SKM-1 (cell line): ENCODE measurements at regions not wholly inside any gene's neighbourhood (a gene's known extent, or its start where the extent isn't known, plus 50 kb on each side); places are given as distances from the start of the nearest gene placed in this dataset.
"Not testable (repeated sequence)": the region's sequence is repeated elsewhere in the genome, so short reads cannot be mapped to it uniquely, and the experiment has no call there.

Experiments used
- DNase-seq: peaks from one replicate; lab custom pipeline; 2025; ENCODE audit not compliant: unreplicated experiment; lab: John Stamatoyannopoulos, UW

DNA sequence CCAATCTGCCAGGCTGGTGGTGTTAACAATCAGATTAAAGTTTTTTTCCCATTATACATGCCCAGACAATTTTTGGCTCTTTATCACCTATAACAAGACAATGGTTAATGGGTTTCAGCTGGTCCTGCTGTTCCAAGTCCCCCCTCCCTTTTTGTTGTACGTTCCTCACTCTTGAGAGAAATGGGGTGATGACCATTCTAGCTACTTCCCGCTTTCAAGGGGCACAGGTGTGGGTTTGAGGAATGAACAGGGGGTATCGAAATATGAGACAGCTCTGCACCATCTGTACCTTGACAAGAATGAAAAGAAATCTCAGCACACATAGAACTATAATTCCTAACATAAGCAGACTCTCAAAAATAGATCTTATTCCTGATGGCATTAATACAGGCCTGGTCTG is 326.8 kb downstream of the PTPRU start:
- DNase-seq: no peak

DNA sequence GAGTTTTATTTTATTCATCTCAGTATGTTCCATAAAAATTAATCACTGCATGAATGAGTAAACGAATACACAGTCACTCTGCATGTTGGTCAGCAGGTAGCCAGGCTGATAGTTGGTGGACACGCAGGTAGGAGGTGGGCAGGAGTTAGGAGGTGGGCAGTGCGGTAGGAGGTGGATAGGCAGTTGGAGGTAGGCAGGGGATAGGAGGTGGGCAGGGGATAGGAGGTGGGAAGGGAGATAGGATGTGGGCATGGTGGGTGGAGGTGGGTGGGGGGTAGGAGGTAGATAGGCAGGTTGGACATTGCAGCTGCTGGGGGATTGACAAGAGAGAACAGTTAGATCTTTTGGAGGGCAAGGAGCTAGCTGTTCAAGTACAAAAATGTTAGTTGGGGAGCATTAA is 322.7 kb downstream of the PTPRU start:
- no peak for DNase-seq

DNA sequence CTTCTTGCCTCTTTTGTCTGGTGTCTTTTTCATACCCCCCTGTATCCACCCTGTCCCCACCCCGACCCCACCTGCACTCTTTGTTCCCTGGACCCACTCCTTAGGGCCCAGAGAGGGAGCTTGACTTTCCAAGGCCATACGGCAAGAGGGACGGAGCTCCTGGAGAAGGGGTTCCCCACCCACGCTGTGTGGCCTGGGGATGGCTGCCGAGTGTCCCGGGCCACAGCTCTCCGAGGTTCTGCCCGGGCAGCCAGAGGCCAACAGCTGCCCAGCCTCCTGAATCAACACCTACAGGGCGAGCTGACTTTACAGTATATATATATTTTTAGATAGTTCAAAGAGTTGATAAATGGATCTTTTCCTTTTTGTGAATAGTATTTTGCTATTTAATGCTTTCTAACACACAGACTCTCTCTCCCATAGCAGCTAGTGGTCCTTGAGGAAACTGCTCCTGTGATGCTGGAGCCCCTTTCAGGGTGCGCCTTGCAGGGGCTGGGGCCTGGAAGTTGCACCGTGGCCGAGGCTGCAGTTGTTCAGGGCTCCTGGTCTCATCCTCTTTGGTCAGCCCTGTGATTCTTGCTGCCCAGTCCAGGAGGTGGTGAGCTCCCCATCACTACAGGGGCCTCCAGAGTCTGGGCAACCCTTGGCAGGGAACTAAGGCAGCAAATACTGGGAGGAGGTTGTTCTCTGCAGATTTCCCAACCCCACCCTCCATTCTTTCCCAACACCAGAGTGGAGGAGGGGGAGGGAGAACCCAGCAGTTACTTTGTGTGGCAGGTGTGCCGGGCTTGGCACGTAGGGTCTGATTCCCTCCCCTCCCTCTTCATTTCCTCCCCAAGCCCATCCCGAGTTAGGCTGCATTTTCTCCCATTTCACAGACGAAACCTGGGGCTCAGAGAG is 321.6 kb downstream of the PTPRU start:
- DNase-seq: no peak

DNA sequence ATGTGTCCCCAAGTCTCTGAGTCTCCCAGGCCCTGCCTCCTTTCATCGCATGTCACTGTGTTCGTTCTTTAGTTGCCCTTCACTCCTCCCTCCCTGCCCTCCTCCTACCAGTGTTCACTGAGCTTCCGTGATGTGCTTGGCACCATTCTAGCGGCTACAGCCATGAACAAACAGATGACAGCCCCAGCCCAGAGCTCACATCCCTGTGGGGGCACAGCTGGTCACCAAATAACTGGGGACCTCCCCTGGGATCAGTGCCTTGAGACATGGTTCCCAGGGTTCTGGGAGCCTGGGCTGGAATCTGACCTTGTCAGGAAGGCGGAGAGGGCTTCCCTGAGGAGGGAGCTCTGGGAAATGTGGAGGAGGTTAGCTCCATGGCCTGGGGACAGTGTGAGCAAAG is 320.7 kb downstream of the PTPRU start:
- no peak for DNase-seq

DNA sequence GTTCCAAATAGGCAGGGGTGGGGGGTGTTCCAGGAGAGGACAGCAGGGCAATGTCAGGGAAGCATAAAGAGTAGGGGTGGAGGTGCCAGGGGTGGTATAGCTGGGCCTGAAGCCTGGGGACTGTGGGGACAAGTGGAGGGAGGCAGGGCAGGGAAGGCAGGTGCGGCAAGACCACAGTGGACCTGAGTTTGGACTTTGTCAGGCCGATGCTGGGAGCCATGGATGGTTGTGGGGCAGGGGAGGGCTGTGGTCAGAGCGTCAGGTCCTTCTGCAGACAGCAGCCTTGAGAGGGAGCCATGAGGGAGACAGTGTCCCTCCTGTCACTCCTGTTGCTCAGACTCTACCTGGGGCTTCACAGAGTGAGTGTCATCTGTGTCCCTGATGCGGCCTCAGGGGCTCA is 320.3 kb downstream of the PTPRU start:
- no peak for DNase-seq

DNA sequence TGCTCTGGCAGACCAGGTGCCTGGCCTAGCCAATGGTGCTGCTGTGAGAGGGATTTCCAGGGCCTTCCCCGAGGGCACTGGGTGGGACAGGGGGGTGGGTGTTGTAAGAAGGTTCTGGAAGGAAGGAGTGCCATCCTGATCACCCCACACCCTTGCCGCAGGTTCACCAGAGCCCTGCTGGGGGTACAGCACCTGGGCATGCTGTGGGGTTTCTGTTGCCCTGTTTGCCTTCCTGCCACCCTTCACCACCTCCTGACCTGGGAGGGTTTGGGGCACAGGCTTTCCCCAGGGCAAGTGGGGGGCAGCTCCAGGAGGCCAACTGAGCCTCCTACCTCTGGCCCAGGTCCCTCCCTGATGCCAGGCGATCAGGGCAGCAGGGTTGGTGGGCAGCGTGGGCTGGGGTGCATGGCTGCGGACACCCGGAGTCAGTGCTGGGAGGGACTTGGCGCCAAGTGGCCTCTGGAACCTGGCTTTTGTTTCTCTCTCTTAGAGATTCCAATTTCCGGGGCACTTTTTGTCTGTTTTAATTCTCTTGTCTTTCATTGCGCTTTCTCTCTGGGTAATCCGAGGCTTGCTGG is 318.8 kb downstream of the PTPRU start:
- DNase-seq: no peak

DNA sequence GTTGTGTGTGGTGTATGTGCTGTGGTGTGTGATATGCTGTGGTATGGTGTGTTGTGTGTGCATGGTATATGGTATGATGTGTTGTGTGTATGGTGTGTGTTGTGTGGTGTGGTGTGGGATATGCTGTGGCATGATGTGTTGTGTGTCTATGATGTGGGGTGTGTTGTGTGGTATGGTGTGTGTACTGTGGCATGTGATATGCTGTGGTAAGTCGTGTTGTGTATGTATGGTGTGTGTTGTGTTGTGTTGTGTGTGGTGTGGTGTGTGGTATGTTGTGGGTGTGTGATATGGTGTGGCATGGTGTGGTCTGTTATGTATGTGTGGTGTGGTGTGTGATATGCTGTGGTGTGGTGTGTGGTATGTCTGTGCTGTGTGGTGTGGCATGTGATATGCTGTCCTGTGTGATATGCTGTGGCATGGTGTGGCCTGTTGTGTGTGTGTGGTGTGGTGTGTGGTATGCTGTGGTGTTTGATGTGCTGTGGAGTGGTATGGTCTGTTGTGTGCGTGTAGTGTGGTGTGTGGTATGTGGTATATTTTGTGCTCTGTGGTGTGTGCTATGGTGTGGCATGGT is 318.0 kb downstream of the PTPRU start:
- DNase-seq: no peak

DNA sequence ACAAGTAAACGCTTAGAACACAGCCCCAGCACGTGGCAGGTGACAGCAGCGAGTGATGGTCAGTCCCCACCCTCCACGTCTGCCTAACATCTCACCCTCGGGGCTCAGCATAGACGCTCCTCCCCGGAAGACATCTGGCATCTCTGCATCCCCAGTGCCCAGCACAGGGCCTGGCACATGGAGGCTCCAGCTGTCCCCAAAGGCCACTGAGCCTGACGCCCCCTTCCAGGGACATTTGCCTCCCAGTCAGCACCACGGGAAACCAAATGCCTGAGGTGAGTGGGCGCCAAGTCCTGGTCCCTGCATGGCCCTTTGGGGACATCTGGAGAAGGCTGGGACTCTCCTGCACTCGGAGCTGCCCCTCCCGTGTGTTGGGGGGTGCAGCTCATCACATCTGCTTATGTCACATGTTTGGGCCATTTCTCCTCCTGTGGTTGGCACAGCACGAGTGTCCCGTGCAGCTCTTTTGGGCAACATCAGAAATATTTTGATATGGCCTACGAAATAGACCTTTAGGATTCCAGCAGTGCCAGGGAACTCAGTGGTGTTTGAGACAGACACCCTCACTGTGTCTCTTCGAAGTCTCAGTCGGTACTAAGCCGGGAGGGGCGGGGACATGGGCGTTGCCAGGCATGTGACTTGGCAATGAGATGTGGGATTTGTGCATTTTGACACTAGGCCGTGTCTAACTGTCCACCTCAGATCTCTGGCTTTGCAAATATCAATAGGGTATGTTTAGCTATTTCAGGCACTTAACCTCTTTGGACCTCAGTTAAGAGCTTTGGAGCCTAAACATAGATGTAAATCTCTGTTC is 315.0 kb downstream of the PTPRU start:
- no peak for DNase-seq

DNA sequence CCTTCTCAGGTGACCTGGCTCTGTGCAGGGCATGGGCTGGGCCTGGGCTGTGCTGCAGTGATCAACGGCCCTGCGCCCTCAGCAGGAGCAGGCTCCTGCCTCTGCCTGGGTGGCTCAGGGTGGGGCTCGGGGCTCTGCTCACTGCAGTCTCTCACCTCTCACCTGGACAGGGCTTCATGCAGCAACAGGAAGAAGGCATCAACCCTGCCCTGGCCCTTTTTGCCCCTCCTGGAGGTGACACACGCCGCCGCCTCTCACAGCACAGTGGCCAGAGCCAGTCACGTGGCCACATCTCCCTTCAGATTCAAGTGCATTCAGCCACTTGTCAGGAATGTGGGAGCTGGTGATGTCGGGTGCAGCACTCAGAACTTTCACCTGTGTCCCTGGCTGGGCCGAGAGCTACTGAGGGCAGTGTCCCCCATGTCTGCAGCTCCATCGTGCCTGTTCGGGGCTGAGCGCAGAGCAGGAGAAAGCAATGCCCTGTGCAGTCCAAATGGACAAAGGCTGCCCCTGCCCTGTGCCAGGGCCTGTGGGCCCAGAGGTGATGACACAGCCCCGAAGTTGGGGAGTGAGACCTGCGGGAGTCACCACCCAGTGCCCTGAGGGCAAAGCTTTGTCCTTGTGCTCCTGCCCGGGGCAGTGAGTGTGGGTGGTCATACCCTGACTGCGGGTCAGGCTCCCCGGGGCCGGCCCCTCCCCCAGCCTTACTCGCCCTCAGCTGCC is 314.0 kb downstream of the PTPRU start:
- DNase-seq: no peak

DNA sequence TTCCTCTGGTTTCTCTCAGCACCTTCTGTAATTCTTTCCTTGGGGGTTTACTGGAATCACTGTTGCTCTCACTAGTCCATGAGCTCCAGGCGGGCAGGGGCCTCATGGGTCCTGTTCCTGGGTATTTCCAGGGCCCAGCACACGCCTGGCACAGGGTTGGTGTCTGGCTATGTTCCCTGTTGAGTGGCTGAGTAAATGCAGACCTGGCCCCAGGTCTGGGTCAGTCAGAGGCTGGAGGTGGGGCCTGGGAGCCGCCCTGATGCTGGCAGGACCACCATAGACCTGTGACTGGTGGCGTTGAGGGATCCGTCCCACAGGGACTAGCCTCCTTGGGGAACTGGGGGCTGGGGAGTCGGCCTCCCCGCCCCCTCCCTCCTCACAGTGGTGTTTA is 313.4 kb downstream of the PTPRU start:
- DNase-seq: not testable (repeated sequence)

DNA sequence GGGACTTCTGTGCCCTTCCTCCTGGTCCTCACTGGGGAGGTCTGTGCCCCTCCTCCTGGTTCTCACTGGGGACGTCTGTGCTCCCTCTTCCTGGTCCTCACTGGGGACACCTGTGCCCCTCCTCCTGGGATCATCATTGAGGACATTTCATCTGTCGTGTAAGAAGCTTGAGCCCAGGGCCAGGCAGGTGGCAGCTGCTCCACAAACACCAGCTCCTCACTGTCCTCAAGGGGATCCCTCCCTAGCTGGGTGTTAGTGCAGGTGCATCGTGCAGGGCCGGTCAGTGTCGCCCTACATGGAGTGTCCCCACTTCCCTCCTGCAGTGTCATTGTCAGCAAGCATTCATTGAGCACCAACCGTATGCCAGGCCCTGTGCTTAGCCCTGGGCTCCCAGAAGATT is 312.7 kb downstream of the PTPRU start:
- DNase-seq: no peak

DNA sequence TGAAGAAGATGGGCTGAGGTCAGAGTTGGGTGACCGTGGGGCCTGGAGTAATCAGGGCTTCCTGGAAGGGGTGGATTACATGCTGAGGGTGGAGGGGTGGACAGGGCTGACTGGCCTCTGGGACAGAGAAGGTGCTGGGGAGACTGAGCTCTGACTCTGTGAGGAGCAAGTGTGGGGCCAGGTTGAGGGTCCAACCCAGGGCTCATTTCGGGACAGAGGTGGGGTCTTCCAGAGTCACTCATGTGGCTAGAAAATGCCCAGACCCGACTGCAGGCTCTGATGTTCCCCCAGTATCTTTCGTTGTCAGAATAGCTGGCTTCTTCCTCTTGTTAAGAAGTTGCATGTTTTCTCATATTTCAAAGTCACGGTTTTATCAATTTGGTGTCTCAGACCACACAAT is 311.8 kb downstream of the PTPRU start:
- DNase-seq: no peak

DNA sequence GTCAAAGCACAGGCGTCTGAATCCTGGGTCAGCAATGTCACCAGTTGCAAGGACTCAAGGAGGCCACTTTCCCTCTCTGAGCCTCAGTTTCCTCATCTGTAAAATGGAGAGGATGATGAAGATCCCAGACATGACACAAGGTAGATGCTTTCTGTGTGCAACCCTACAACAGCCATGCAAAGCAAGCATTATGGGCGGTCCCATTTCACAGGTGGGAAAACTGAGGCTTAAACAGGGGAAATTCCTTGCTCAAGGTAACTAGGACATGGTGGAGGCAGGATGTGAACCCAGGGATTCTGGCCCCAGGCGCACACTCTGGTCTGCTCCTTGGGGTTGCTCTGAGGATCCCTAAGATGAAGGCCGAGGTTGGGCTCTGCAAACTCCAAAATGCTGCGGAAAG is 311.0 kb downstream of the PTPRU start:
- DNase-seq: no peak

DNA sequence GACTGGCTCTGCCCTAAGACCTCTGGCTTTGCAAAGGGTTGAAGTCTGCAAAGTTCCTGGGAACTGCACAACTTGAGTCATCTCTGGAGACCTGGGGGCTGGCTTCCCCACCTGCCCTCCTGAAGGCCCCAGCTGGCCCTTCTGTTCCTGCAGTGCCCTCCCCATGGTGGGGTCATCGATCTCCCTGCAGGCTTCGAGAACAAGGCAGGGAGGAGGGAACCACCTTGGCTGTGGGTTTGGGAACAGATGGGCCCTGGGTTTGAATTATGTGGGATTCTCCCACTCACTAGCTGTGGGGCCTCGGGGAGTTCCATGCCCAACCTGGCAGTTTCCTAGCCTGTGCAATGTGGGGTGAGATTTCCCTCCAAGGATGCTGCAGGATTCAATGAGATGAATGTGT is 310.2 kb downstream of the PTPRU start:
- DNase-seq: no peak

DNA sequence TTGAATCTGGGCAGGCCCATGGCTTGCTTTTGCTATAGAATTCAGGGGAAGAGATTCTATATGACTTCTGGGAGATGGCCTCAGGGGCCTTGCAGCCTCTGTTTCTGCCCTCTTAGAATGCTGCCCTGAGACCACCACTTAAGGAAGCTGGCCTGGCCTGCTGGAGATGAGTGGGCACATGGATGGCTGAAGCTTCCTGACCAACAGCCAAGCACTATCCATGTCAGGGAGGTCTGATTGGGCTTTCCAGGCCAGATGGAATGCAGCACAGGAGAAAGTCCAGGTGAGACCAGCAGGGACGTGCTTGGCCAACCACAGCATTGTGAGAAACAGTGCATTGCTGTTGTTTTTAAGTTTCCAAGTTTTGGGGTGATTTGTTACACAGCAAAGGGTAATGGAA is 308.1 kb downstream of the PTPRU start:
- DNase-seq: no peak

DNA sequence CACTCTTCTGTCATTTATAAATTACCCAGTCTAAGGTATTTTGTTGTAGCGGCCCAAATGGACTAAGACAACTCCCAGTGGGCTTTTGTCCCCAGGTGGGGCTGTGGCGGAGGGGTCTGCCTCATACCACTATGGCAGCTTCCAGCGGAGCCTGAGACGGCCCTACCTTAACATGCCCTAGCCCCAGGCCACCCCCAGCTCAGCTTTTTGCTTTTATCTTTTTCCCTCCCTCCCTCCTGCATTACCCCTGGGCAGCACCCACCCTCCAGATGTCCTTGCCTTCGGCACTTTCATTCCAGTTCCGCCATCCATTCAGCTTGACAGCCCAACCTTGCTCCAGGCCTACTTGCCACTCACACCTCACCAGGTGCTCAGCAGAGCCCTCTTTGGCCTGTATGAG is 307.3 kb downstream of the PTPRU start:
- no peak for DNase-seq

DNA sequence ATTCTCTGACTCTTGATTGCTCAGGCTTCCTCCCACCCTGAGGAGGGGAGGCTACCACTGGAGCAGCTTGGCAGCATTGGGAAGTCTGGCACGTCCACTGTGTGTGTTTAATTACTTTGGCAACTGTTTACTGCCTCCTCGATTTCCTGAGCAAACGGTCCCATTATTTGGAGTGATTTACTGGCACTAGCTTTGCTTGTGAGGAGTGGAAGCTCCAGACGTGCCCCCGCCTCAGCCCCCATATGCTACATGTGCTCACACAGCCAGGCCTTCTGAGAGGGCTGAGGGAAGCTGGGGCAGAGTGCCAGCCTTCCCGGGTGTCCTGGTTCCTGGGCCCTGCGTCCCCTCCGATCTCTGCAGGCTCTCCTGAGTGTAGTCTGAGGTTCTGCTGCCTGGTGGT is 306.2 kb downstream of the PTPRU start:
- no peak for DNase-seq

DNA sequence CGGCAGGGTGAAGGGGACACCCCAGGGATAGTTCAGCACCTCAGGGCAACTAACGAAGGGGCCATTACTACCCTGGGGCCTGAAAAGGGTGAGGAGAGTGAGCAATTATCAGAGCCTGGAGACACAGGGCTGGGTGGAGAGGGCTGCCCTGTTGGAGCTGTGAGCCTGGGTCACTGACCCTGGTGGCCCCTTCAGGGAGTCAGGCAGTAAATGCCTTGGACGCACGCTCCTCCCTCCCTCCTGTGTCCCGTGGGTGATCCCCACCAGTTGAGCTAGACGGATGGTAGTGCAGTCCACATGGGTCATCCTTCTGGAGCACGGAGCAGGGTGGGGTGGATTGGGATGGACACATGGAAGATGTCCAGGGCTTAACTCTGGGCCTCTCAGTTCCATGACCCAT is 305.3 kb downstream of the PTPRU start:
- no peak for DNase-seq

DNA sequence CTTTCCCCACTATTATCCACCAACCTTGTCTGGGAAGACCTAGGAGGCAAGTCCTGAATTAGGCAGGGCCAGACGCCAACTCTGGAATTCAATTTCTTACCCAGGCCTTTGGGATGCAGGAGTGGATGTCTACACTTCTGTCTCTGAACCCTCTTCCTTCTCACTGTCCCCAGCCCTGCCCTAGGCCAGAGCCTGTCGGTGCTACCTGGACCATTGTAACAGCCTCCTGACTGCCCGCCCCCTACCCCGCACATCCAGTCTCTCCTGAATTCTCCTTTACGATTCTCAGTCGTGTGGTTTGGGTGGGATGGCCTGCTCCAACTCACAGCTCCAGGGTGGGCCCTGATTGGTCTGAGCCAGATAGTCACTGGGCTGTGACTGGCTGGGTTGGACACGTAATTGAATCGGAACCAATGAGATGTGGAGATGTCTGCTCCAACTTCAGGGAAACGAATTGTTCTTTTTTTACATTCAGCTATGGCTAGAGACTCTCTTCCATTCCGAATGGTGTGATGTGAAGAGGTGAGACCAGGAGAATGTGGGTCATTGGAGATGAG is 304.6 kb downstream of the PTPRU start:
- no peak for DNase-seq

DNA sequence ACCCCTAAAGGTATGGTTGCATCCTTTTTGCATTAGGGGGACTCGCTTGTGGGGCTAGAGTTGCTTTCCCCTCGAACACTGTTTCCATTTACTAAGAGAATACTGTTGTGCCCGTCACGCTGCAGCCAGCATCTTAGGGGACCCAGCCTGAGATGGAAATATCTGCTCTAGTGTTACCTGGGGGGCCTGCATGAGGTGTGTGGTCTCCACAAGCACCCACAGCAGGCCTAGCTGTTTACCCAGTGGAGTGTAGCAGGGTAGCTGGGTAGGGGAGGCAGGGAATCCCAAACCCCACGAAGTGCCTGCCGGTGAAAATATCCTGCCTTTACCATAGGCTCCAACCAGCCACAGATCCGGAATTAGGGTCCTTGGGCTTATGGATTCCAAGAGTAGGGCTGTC is 303.6 kb downstream of the PTPRU start:
- DNase-seq: no peak

DNA sequence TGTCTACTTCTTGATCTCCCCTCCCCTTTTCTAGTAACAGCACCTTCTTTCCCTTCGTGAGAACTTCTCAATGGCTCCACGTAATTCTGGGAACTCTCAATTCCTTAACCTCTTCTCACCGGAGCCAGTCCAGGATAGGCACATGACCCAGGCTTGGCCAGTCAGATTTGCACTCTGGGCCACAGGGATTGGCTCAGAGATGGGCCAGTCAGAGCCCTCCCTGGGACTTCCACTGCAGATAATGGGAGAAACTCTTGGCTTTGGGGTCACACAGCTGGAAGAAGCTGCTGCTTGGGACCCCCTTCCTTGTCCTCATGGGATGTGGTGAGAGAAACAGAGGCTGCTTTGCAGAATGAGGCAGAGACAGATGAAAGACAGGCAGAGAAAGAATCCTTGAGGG is 302.3 kb downstream of the PTPRU start:
- DNase-seq: no peak
